NK-92 (cell line): ENCODE measurements at regions not wholly inside any gene's neighbourhood (a gene's known extent, or its start where the extent isn't known, plus 50 kb on each side); places are given as distances from the start of the nearest gene placed in this dataset.

Experiments
- DNase-seq: peaks from one replicate; lab custom pipeline; 2025; ENCODE audit not compliant: unreplicated experiment; lab: John Stamatoyannopoulos, UW

- DNase-seq: no peak
Measured at GRCh38 chr11:38305682-38306081, 1707.6 kb upstream of the RAG2 start.

GRCh38 chr11:38304926-38305325, 1706.9 kb upstream of the RAG2 start:
- no peak for DNase-seq

- DNase-seq: no peak
Measured at GRCh38 chr11:38302564-38302963, 1704.5 kb upstream of the RAG2 start.

GRCh38 chr11:38300570-38300969, 1702.5 kb upstream of the RAG2 start:
- DNase-seq: no peak

GRCh38 chr11:38296211-38296776, 1698.3 kb upstream of the RAG2 start:
- no peak for DNase-seq

GRCh38 chr11:38282718-38283117, 1684.7 kb upstream of the RAG2 start:
- no peak for DNase-seq

GRCh38 chr11:38278457-38279141, 1680.6 kb upstream of the RAG2 start:
- no peak for DNase-seq

GRCh38 chr11:38274031-38274430, 1676.0 kb upstream of the RAG2 start:
- no peak for DNase-seq

GRCh38 chr11:38272376-38272775, 1674.3 kb upstream of the RAG2 start:
- no peak for DNase-seq

GRCh38 chr11:38266691-38267090, 1668.7 kb upstream of the RAG2 start:
- no peak for DNase-seq

GRCh38 chr11:38256436-38256835, 1658.4 kb upstream of the RAG2 start:
- DNase-seq: no peak

GRCh38 chr11:38254913-38255312, 1656.9 kb upstream of the RAG2 start:
- DNase-seq: no peak

- no peak for DNase-seq
Measured at GRCh38 chr11:38252620-38253019, 1654.6 kb upstream of the RAG2 start.

GRCh38 chr11:38246451-38246850, 1648.4 kb upstream of the RAG2 start:
- no peak for DNase-seq

GRCh38 chr11:38226684-38227083, 1628.6 kb upstream of the RAG2 start:
- no peak for DNase-seq

GRCh38 chr11:38221295-38221694, 1623.3 kb upstream of the RAG2 start:
- DNase-seq: no peak

- no peak for DNase-seq
Measured at GRCh38 chr11:38219636-38220035, 1621.6 kb upstream of the RAG2 start.

GRCh38 chr11:38208951-38209350, 1610.9 kb upstream of the RAG2 start:
- no peak for DNase-seq

- no peak for DNase-seq
Measured at GRCh38 chr11:38206663-38207062, 1608.6 kb upstream of the RAG2 start.

GRCh38 chr11:38191101-38191500, 1593.1 kb upstream of the RAG2 start:
- DNase-seq: no peak

GRCh38 chr11:38182126-38182866, 1584.3 kb upstream of the RAG2 start:
- DNase-seq: no peak

- DNase-seq: no peak
Measured at GRCh38 chr11:38176686-38177322, 1578.8 kb upstream of the RAG2 start.
